Psoas muscle (tissue), 7 donors: ENCODE measurements at regions not wholly inside any gene's neighbourhood (a gene's known extent, or its start where the extent isn't known, plus 50 kb on each side); places are given as distances from the start of the nearest gene placed in this dataset.

Experiments used
- ATAC-seq, 4 donors: fragments of 200-7000 bp; cut with Tn5 transposase; one replicate each; pipeline ENCODE4 v1.9.1; 2020; ENCODE audit warnings: moderate library complexity in 3 of 4, mild to moderate bottlenecking in 2 of 4
- DNase-seq, 2 donors: peaks; one replicate each; pipeline ENCODE4 v3.0.0-alpha.2; 2020
- H3K27ac ChIP-seq: fragments of 200-600 bp; one replicate; pipeline ENCODE4 v1.8.0; 2022
- H3K27me3 ChIP-seq, 3 donors: fragments of 200-600 bp in 1 of 3; one replicate each; pipeline versions ENCODE4 v1.6.1 to v1.8.0; 2013 to 2022; ENCODE audit warnings: low read length in 2 of 3, mild to moderate bottlenecking in 2 of 3, moderate library complexity in 1 of 3; ENCODE audit not compliant: insufficient read depth in 3 of 3
- H3K36me3 ChIP-seq, 2 donors: fragments of 200-600 bp in 1 of 2; one replicate each; pipeline versions ENCODE4 v1.6.1 to v1.8.0; 2013 to 2022; ENCODE audit warnings: low read depth in 1 of 2, mild to moderate bottlenecking in 1 of 2, moderate library complexity in 1 of 2; ENCODE audit not compliant: insufficient read depth in 1 of 2
- H3K4me1 ChIP-seq: fragments of 200-600 bp; one replicate; pipeline ENCODE4 v1.8.0; 2022
- H3K4me3 ChIP-seq: fragments of 200-600 bp; one replicate; pipeline ENCODE4 v1.8.0; 2022; ENCODE audit warnings: mild to moderate bottlenecking
- H3K9me3 ChIP-seq: fragments of 200-600 bp; one replicate; pipeline ENCODE4 v1.8.0; 2022
- CTCF ChIP-seq: fragments of 200-600 bp; IDR thresholded peaks from one replicate; pipeline ENCODE4 v1.8.0; 2022; ENCODE audit warnings: antibody characterized with exemption
- WGBS, 3 donors: extraction: QIAGEN DNeasy Blood & Tissue Kit; methylation state at CpG; one replicate each; pipeline versions ENCODE4 v1.1.6 to v1.1.7; 2013; 5-methylcytosine and 5-hydroxymethylcytosine counted together
- intact Hi-C, 2 donors: fragments of 100-400 bp; cut with DNase I; formaldehyde crosslinking; loops; one replicate each; pipeline versions ENCODE4 v1.11.0 to v1.14.2; 2022
- donor health status: healthy with polysubstance abuse.
- donor health status: DM: no; HTN: no; CAD: no; lungs with moderate emphysema.
- donor health status: Bipolar disorder and iron deficiency.
- donor health status: healthy.
- donor health status: DM: yes; HTN: yes; CAD: no.
- donor health status: DM: no; HTN: no; CAD: no.
- donor health status: DM: yes; HTN: yes; CAD: no.

DNA sequence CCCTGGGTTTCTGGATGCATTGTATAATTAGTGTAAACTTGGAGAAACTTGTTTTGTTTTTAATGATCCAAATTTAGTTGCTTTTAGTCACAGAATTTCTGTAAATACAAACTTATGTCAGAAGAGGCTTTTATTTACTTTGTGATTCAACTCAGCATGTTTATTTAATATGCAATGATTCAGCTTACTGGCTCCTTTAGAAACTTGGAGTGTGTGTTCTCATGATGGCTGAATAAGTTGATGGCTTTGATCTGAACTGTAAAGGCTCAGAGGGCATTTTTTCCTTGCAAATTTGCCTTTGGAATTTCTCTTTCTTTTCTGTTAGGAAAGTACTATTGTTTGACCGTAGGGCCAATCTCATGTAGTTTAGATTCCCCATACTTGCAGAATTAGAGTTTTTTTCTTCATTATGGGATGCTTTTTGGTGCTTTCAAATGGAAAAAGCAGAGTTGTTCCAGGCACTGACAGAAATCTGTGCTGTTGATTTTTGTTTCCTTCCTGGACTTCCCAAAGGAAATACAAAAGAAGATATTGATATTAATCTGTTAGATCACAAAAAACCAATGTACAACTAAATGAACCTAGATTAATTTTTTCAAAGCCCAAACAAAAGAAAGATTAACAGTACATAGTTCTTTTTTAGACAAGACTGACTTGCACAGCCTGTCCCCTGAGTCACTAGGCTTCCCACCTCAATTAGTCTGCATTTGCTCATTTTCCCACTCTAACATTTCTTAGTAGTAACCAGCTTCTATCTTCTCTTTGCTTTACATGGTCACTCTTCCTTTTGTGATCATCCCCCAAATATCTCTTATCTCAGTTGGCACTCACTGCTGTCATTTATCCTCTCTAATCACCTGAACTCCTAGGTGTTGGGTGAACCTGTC is 96.8 kb upstream of the AGR3 start:
- Histone ChIP-seq H3K36me3 (no peaks in the 10 kb centered on the region), H3K4me3 (no peak overlapping the region), H3K27ac (no peak overlapping the region), H3K9me3 (no peaks in the 10 kb centered on the region), H3K4me1 (no peaks in the 10 kb centered on the region), H3K27me3 (peaks cover 0 to 3% (median 0%) of the 10 kb centered on the region in 3 donors)
- DNase-seq (no peak), ATAC-seq (no peak)
- TF ChIP-seq CTCF = no peak
- 26 to 44% (median 37%) methylated on average over 1 of the region's 1 CpG for WGBS, 3 donors
- intact Hi-C loops = no loop called here

DNA sequence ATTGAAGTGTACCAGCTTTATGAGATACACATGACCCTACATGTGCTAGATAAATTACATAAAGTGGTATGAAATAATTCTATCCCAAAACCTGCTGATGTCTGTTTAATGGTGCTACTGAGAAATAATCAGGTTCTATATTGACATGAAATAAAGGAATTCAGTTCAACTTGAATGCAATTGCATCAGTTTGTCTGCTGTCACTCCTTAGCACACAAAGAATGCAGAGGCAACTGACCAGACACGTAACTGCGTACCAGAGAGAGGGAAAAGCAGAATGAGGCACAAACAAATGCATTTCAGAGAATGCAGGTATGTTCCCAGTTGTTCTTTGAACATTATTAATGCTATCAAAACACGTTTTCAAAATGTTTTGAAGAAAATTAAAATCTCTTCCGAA is 98.8 kb upstream of the AGR3 start:
- ATAC-seq = no peak
- Histone ChIP-seq H3K4me3 (no peak overlapping the region), H3K27ac (no peak overlapping the region), H3K36me3 (no peaks in the 10 kb centered on the region), H3K27me3 (peaks cover 0 to 3% (median 0%) of the 10 kb centered on the region in 3 donors), H3K4me1 (no peaks in the 10 kb centered on the region), H3K9me3 (no peaks in the 10 kb centered on the region)
- TF ChIP-seq CTCF = no peak
- intact Hi-C loops = no loop called here
- WGBS, 3 donors = 86 to 87% (median 86%) methylated on average over 4 of the region's 4 CpGs
- DNase-seq = no peak

- H3K9me3 ChIP-seq = no peaks in the 10 kb centered on the region
- 34 to 39% (median 35%) methylated on average over 3 of the region's 3 CpGs for WGBS, 3 donors
- no peaks in the 10 kb centered on the region for H3K4me1 ChIP-seq
- intact Hi-C loops = no loop called here
- H3K27ac ChIP-seq = no peak overlapping the region
- no peak for DNase-seq
- ATAC-seq = no peak
- peaks cover 0 to 3% (median 0%) of the 10 kb centered on the region in 3 donors for H3K27me3 ChIP-seq
- TF ChIP-seq CTCF = peak; percentile 71
- no peak overlapping the region for H3K4me3 ChIP-seq
- H3K36me3 ChIP-seq = no peaks in the 10 kb centered on the region
Measured at GRCh38 chr7:16982640-16983350, 101.0 kb upstream of the AGR3 start.

- Histone ChIP-seq H3K4me1 (no peaks in the 10 kb centered on the region), H3K36me3 (no peaks in the 10 kb centered on the region), H3K4me3 (no peak overlapping the region), H3K27me3 (peaks cover 0 to 3% (median 0%) of the 10 kb centered on the region in 3 donors), H3K27ac (no peak overlapping the region), H3K9me3 (no peaks in the 10 kb centered on the region)
- ATAC-seq = no peak
- 89 to 97% (median 94%) methylated on average over 2 of the region's 2 CpGs for WGBS, 3 donors
- intact Hi-C loops = no loop called here
- TF ChIP-seq CTCF = no peak
- no peak for DNase-seq
Measured at GRCh38 chr7:16984375-16984774, 102.6 kb upstream of the AGR3 start.
